ENCODE measurements at regions not wholly inside any gene's neighbourhood (a gene's known extent, or its start where the extent isn't known, plus 50 kb on each side); places are given as distances from the start of the nearest gene placed in this dataset.

DNA sequence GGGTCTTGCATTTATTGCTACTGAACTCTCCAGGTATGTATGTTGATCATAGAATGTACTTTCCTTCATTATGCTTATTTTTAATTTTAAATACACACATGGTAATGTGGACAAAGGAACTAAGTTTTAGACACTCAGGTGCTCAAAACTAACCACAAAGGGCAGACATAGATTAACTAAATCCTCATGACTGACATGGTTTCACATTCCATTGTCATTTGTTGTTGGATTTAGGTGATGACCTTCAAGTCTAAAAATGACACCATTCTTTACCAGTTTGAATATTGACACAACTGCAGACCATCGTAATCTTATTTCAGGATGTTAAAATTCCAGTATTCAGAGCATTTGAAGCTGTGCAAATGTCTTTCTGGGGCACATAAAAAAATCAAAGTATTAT is 128.4 kb downstream of the BBS10 start:
- no peak for DNase-seq (ENCODE audit: low spot score)

DNA sequence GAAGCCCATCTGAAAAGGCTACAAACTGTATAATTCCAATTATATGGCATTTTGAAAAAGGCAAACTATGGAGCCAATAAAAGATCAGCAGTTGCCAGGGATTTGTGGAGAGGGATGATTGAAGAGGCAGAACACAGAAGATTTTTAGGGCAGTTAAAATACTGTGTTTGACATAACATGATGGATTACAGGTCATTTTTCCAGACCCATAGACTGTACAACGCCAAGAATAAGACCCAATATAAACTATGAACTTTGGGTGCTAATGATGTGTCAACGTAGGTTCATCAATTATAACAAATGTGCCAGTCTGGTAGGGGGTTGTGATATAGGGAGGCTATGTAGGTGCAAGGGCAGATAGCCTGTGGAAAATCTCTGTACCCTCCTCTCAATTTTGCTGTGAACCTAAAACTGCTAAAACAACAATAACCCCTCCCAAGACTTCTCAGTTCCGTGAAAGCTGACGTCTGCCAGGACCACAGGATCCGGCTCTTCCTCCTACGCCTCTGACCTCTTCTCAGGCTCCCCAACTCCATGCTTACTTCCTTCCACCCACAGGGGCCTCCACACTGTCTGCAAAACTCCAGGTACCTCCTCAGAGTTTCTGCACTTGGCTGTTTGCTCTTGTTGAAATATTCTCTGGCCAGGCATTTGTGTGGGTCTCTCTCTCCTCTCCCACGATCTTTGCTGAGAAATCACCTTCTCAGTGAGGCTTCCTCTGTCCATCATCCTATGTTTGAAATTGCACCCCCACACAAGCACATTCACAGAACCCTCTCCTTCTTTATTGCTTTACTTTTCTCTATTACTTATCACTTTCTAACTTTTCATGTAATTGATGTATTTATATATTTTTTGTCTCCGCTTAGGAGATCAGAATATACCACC is 131.4 kb downstream of the BBS10 start:
- DNase-seq (ENCODE audit: low spot score) = no peak

DNA sequence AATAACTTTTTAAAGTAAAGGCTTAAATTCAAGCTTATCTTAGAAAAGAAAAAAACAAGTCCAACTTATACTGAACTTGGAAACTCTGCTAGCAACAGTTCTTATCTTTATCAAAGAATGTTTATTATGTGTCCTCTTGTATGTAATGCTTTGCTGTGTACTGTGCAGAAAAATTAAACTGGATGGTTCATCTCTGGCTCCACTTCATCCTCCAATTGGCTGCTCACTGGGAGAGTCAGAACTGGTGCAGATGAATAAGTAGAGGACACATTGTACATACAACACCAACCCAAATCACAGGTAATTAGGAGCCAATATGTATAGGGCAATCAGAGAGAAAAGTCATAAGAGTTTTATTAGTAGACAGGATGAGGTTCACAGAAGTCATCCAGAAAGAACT is 123.6 kb upstream of the NAP1L1 start:
- no peak for DNase-seq (ENCODE audit: low spot score)

DNA sequence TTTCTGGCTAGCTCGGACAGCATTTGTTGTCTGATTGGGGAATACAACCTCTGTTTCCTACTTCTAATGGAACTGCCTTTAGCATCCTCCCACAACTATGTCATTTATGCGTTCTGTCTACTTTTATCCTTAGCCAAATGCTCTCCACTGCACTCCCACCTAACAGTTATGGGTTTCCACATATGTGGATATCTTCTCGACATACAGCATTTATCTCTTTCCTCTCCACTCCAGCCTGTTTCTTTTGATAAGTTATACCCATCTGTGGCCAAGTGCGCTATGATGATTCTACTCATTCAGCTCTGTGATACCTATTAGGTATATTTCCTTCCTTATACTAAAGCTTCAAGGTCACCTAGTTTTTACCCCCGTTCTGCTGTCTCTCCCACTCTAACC is 122.2 kb upstream of the NAP1L1 start:
- no peak for DNase-seq (ENCODE audit: low spot score)

DNA sequence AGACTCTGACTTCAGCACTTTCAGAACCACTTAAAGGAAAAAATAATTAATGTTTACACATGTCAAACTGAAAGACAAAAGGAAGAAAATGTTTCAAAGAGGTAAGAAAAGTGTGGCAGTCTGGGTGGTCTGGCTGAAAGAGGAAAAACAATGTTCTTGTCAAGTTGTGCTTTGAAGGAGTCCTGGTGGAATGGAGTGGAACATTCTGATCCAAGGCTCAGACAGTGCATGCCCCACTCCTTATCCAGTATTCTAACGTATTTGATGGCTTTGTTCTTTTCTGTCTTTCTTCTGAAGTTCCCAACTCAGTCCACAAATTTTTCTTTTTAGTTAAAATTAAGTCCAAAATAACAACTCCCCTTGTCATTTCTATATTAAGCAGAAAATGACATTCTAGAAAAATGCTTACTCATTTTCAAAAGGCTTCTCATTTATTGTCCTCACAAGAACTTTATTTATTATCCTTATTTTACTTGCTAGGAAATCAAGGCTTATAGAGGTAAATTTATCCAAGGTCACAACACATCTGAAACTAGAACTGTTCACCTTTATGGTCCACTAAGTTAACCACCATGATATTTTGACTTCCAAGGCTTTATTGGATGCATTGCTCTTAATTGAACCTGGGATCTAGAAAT is 121.7 kb upstream of the NAP1L1 start:
- DNase-seq (ENCODE audit: low spot score) = no peak

DNA sequence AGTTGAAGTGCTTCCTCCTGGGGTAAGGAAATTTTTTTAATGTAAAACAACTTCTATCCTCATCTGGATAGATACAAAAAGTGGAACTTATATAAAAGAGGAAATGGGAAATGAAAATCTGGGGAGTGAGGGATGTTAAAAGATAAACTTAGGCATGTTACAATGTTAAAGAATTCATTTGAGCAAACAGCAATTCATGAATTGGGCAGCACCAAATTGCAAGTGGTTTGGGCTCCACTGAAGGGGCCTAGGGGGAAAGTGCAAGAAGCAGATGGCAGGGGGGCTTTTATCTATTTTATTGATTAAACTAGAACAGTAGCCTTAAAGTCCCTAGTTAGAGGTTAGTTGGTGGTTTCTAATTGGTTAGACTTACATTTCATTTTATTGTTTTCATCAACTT is 118.1 kb upstream of the NAP1L1 start:
- DNase-seq (ENCODE audit: low spot score) = no peak

DNA sequence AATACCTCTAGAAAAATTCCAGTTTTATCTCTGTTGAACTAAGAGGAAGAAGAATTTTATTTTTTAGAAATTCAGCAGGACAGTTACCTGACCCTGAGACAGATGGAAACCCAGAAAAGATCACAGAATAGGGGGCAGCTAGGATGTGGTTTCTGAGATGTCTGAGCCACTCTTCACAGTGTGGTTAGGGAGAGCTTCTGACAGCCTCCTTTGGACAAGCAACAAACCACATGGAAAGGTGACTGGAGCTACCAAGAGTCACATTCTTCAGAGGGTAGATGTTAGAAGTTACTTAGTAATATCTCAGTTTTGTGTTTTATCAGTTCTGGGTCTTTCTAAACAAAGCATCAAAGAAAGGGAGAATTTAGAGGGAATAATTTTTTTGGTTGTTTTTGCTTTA is 117.3 kb upstream of the NAP1L1 start:
- no peak for DNase-seq (ENCODE audit: low spot score)

DNA sequence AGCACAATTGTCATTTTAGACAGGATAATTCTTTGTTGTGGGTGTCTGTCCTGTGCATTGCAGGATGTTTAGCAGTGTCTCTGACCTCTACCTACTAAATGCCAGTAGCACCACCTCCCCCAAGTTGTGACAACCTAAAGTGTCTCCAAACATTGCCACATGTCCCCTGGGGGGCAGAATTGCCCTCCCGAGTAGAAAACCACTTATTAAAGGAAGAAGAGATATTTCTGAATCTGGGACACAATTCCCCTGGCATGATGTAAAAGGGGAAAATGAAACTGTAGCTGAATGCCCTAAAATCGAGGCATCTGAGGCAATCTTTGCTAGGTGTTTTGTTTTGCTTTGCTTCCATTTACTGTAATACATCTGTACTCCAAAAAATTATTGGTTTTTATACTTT is 116.8 kb upstream of the NAP1L1 start:
- peak; percentile 6 for DNase-seq (ENCODE audit: low spot score)

DNA sequence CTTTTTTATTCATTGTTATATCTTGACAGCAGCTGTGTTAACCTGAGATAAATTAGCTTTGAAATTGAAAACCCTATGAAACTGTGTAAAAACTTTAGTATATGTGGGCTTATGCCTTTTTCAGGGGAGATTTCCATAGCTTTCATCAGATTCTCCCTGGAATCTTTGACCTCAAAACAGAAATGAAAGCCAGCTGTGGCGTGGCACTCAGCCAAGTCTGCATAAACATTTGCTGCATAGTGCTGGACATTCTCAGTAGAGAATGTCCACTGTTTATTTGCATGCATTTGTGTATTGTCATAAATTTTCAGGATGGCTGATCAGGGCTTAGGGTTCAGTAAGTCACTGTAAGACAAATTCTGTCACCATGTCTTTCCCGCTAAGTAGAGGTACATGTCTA is 115.3 kb upstream of the NAP1L1 start:
- peak; percentile 74 for DNase-seq (ENCODE audit: low spot score)

DNA sequence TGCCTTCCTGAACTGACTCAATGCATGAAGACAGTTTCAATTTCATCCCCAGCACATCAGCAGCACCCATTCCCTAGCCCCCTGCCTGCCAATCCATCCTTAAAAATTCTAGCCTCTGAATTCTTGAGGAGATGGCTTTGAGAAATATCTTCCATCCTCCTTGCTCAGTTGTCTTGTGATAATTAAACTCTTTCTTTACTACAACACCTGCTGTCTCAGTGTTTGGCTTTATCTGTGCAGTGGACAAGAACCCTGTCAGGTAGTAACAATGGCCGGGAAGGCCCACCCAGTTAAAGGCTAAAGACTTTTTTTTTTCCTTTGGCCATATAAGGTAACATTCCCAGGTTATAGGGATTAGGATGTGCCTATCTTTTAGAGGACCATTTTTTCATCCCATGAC is 114.4 kb upstream of the NAP1L1 start:
- no peak for DNase-seq (ENCODE audit: low spot score)

DNA sequence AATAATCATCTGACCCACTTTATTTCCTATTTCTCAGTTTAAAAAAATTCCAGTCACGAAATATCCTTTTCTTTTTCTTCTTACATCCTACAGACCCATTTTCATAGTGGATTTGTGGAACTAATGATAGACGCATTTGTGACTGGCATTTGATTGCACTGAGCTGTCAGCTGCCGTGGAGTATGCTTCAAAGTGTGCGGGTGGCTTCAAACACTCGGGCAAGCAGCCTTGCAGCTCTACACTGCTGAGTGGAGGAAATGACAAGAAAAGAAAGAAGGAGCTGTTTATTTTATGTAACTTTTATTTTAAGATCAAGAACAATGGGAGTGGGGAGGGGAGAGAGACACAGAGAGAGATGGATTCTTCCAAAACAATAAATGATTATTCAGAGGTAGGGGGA is 112.8 kb upstream of the NAP1L1 start:
- DNase-seq (ENCODE audit: low spot score) = no peak

DNA sequence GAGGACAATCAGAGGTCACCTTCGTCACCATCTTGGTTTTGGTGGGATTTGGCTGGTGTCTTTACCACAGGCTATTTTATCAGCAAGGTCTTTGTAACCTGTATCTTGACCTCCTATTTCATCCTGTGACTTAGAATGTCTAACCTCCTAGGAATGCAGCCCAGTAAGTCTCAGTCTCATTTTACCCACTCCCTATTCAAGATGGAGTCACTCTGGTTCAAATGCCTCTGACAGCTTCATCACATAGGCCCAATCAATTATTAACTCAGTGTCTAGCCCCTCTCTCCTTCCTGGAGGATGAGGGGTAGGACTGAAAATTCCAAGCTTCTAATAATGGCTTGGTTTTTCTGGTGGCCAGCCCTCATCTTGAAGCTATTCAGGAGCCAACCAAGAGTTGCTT is 111.4 kb upstream of the NAP1L1 start:
- DNase-seq (ENCODE audit: low spot score) = no peak

DNA sequence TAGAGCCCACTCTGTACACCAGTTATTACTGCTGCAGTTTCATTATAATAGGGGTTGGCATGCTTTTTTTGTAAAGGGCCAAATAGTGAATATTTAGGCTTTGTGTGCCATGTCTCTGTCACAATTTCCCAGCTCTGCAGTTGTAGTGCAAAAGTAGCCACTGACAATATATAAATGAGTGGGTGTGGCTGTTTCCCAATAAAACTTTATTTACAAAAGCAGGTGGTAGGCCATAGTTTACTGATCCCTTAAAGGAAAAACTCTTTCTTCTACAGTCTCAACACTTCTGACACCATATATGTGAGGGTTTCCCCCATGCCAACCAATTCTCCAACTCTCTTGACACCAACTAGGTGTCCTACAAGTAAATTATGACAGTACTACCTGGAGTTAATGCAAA is 110.2 kb upstream of the NAP1L1 start:
- DNase-seq (ENCODE audit: low spot score) = no peak

DNA sequence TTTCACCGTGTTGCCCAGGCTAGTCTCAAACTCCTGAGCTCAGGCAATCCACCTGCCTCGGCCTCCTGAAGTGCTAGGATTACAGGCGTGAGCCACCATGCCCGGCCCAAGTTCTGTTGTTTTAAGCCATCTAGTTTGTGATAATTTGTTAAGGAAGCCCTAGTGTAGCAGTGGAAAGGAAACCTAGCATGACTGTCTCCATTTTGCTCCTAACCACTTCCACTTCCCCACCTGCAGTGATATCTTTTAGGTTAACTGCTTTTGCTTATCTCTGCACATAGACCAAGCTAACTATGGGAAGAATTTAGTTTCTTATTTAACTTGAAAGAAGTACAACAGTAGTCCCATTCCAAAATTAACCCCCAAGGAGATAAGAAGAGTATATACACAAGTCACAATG is 109.5 kb upstream of the NAP1L1 start:
- DNase-seq (ENCODE audit: low spot score) = no peak

DNA sequence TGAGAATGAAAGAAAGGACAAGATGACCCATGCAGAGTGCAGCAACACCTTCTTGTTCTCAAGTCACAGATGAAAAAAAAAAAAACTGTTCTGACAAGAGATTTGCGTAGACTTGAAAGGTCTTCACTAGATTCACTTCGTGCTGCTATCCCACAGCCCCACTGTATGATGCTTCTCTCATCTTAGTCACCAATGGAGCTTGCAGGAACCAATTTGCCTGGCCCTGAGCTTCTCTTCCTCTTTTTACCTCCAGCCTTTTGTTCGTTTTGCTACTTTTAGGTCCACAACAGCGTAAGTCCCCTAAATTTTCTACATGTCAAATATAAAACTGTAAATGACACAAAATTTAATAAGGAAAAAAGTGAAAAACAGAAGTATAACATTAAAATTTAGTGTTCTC is 107.9 kb upstream of the NAP1L1 start:
- DNase-seq (ENCODE audit: low spot score) = no peak

DNA sequence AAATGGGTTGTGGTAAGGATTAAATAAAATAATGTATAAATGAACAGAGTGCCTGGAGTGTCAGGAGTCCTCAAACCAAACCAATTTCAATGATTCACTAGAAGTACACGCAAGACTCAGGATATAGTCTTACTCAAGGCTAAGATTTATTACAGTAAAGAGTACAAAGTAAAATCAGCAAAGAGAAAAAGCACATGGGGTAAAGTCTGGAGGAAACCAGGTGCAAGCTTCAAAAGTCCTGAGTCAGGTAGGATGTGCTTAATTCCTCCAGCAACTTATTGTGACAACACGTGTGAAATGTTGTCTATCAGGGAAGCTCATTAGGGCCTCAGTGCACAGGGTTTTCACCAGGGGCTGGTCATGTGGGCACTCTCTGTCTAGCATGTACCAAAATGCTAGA is 105.8 kb upstream of the NAP1L1 start:
- DNase-seq (ENCODE audit: low spot score) = no peak

DNA sequence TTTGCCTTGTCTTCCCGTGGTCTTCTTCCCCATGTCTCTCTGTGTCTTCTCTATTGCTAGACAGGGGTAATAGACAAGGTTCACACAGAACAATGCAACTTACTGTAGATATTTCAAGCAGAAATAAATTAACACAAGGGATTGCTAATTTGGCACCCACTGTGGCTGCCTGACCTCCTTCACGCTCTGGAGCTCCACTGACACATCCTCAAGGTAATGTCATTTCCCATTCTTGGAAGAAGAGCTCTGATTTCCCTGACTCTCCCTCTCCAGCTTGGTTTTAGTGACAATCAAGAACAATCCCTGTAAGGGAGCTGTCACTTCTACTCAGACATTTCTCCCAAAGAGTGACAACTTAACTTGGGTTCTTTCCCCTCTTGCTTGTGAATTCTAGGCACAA is 105.4 kb upstream of the NAP1L1 start:
- DNase-seq (ENCODE audit: low spot score) = no peak

DNA sequence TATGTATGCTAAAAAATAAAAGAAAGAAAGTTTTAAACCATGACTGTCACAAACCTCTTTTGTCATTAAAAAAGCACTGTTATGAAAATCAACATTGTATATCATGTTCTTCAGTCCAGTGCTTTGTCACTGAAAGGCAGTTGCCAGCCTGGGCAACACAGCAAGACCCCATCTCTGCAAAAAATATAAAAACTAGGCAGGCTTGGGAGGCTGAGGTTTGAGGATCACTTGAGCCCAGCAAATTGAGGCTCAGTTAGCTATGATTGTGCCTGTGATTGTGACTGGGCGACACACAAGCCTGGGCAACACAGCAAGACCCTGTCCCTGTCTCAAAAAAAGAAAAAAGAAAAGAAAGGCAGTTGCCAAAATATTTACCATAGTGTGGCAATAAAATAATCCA is 102.7 kb upstream of the NAP1L1 start:
- no peak for DNase-seq (ENCODE audit: low spot score)

DNA sequence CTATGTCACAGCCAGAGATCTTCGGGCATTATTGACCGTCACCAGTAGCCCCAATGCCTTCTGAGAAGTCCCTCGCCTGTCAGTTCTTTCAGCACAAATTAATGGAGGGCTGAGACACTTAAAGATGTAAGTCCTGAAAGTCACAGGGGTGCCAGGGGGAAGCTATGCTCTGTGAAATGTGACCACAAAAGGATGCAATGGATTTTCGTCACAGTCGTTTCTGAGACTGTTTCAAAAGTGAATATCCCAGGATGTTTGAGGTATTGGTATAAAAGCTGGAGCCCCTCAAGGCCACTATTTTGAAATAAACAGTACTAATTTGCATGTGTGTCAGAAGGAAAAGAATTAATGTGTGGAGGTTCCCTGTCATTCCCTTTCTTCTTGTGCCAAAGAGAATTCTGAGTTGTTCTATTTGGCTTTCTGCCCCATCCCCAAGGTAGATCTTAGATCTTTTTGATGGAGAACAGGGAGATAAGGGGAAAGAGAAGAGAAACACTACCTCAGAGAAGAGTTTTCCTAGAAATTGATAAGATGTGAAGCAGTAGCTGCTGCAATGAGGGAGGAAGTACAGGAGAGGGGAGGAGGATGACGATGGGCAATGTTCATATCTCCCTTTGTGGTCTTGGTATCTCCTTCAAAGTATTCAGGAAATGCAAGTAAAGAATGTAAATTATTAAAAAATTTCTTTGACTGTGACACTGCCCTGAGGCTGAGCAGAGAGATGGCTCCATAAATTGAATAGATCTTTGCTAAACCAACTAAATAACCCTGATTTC is 101.8 kb upstream of the NAP1L1 start:
- DNase-seq (ENCODE audit: low spot score) = no peak

DNA sequence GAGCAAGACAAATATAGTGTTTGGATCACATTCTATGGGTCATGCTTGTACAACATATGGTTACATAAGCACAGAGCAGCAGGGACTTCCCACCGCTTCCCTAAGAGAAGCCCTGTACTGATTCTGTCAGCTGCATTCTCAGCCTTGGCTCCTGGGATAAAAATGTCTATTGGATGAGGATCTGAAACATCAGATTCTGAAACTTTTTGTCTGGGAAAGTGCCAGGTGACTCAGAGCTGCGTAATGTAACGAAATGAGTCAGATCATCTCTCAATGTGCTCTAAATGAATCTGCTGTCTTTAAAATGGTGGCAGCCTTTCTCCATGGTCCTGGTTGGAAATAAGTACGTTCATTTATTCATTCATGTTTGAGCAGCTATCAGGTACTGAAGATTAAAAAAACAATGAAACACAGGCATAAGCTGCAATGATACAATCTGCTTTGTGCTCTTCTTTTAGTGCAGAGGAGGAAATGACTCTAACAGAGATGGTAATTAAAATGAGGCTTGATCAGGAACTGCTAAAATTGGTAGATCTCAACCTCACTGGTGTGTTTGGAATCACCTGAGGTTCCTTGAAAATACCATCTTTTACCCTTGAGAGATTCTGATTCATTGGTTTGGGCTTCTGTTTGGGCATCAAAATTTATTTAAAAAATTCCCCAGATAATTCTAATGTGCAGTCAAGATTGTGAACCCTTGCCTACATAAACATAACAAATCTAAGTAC is 99.1 kb upstream of the NAP1L1 start:
- peak; percentile 83 for DNase-seq (ENCODE audit: low spot score)

DNA sequence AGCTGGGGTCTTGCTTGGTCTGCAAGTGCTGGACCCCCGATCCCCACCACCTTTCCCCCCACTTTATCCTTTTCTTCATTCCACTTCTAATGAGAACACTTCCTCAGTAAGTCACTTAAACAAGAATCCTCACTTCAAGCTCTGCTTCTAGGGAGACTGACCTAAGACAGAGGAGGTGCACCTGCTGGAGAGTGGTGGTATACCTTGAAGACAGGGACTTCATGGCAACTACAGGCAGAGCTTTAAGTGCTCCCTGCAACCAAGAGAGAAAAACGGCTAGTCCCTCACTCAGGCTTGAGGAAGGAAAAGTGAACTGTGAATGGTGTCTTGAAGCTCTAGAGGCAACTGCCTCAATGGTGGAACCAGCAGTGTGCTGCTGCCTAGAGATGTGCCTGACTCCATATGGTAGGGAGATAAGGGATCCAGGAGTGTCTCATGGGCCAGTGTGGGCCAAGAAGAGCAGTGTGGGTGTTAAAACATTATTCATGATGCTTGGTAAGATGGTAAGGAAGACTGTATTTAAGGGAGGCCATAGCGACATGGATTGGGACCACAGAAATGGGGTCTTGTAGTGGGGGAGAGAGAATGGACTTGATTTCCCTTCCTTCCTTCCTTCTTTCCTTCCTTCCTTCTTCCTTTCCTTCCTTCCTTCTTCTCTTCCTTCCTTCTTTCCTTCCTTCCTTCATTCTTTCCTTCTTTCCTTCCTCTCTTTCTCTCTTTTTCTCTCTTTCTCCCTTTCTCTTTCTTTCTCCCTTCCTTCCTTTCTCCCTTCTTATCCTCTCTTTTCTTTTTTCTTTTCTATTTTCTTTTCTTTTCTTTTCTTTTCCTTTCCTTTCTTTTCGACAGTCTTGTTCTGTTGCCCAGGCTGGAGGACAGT is 96.2 kb upstream of the NAP1L1 start:
- DNase-seq (ENCODE audit: low spot score) = no peak

Data from H4 (cell line).